ENCODE measurements at regions not wholly inside any gene's neighbourhood (a gene's known extent, or its start where the extent isn't known, plus 50 kb on each side); places are given as distances from the start of the nearest gene placed in this dataset.

GRCh38 chr21:28669321-28669720 lies 323.4 kb downstream of the LTN1 start:
- Histone ChIP-seq H3K9me3 (replicated peaks; ENCODE audit: control insufficient read depth, insufficient read depth, low read length) (no peaks in the 10 kb centered on the region), H3K36me3 (ENCODE audit: control insufficient read depth in 2 of 2, extremely low read depth in 1 of 2, insufficient read depth in 2 of 2, low read length in 2 of 2) (no peaks in the 10 kb centered on the region), H3K4me2 (ENCODE audit: insufficient read depth, low read length) (no peak overlapping the region), H3K79me2 (ENCODE audit: control insufficient read depth, insufficient read depth, low read length) (no peaks in the 10 kb centered on the region), H3K27me3 (ENCODE audit: control insufficient read depth in 2 of 2, insufficient read depth in 2 of 2, low read length in 2 of 2) (no peaks in the 10 kb centered on the region), H3K27ac (ENCODE audit: insufficient read depth, low read depth, low read length) (no peak overlapping the region), H3K4me1 (ENCODE audit: control insufficient read depth, extremely low read depth, insufficient read depth, low read length) (no peaks in the 10 kb centered on the region), H3K4me3 (replicated peaks in 1 of 3; ENCODE audit: insufficient read depth in 1 of 3, low read depth in 1 of 3, low read length in 3 of 3) (no peak overlapping the region), H2AFZ (ENCODE audit: low read depth, low read length) (peak overlapping the region; percentile 68), H3K9me1 (replicated peaks; ENCODE audit: control insufficient read depth, extremely low read depth, insufficient read depth, low read length) (no peaks in the 10 kb centered on the region), H3K9ac (replicated peaks; ENCODE audit: extremely low read depth, insufficient read depth, low read length) (no peak overlapping the region), H4K20me1 (replicated peaks; ENCODE audit: control insufficient read depth, extremely low read depth, insufficient read depth, low read length) (no peaks in the 10 kb centered on the region)
- intact Hi-C loops (cut with micrococcal nuclease) (no loop called here), dilution Hi-C loops (cut with MboI; ENCODE audit: extremely low pct_ligation_motif_present, low sequenced_read_pairs) (no loop called here)
- ChIA-PET POLR2A (no interaction called here), CTCF (no interaction called here)
- no peak for DNase-seq (ENCODE audit: low read depth, low spot score)
- BruUV-seq (replicated peaks), result no TSS peak
- FAIRE-seq, result no peak
- TF ChIP-seq EZH2 (IDR thresholded peaks at IDR 0.05; ENCODE audit: borderline replicate concordance, low read depth, low read length, severe bottlenecking) (no peak), MAX (IDR thresholded peaks at IDR 0.05; ENCODE audit: insufficient read depth, insufficient read length) (no peak), GATA2 (IDR thresholded peaks at IDR 0.05; ENCODE audit: insufficient read depth, insufficient read length, low read depth, low read length) (no peak), POLR2AphosphoS5 (IDR thresholded peaks at IDR 0.05; ENCODE audit: insufficient read depth, low read depth, low read length) (no peak)

DNA sequence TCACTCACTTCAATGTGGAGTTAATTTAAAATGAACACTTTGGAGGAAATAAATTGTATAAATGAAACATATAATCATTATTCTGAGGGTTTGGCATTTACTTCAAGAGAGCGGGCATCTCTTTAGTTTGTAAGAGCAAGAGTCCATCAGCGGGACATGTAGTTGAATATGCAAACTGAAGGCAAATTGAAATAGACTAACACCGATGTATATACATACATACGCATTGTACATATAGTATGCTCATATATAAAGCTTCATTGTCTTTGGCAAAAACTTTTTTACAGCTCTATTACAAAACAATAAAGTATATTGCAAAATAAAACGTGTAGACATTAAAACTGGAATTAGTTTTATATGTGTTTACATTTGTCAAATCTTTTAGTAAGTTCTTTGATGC lies 328.9 kb downstream of the LTN1 start:
- H3K36me3 ChIP-seq (ENCODE audit: control insufficient read depth in 2 of 2, extremely low read depth in 1 of 2, insufficient read depth in 2 of 2, low read length in 2 of 2), result no peaks in the 10 kb centered on the region
- CTCF ChIA-PET, result no interaction called here

More for the DNA sequence above, 328.9 kb downstream of the LTN1 start:
- FAIRE-seq (no peak), DNase-seq (ENCODE audit: low read depth, low spot score) (no peak)
- no peak overlapping the region for H2AFZ ChIP-seq (ENCODE audit: low read depth, low read length)
- H3K9ac ChIP-seq (replicated peaks; ENCODE audit: extremely low read depth, insufficient read depth, low read length), result no peak overlapping the region
- H3K9me3 ChIP-seq (replicated peaks; ENCODE audit: control insufficient read depth, insufficient read depth, low read length), result no peaks in the 10 kb centered on the region
- intact Hi-C loops (cut with micrococcal nuclease) (no loop called here), dilution Hi-C loops (cut with MboI; ENCODE audit: extremely low pct_ligation_motif_present, low sequenced_read_pairs) (no loop called here)
- TF ChIP-seq EZH2 (IDR thresholded peaks at IDR 0.05; ENCODE audit: borderline replicate concordance, low read depth, low read length, severe bottlenecking), result no peak
- no peak for TF ChIP-seq MYC (IDR thresholded peaks at IDR 0.05; ENCODE audit: low read depth, low read length)
- no peak for TF ChIP-seq POLR2AphosphoS5 (IDR thresholded peaks at IDR 0.05; ENCODE audit: insufficient read depth, low read depth, low read length)
- TF ChIP-seq GATA2 (IDR thresholded peaks at IDR 0.05; ENCODE audit: insufficient read depth, insufficient read length, low read depth, low read length), result no peak
- TF ChIP-seq JUN (IDR thresholded peaks at IDR 0.05; ENCODE audit: borderline replicate concordance, insufficient read depth, insufficient read length, low read depth), result no peak
- no peak overlapping the region for H3K4me2 ChIP-seq (ENCODE audit: insufficient read depth, low read length)
- H3K4me1 ChIP-seq (ENCODE audit: control insufficient read depth, extremely low read depth, insufficient read depth, low read length), result no peaks in the 10 kb centered on the region
- no TSS peak for BruUV-seq (replicated peaks)
- H3K4me3 ChIP-seq (replicated peaks in 1 of 3; ENCODE audit: insufficient read depth in 1 of 3, low read depth in 1 of 3, low read length in 3 of 3), result no peak overlapping the region
- no peaks in the 10 kb centered on the region for H3K27me3 ChIP-seq (ENCODE audit: control insufficient read depth in 2 of 2, insufficient read depth in 2 of 2, low read length in 2 of 2)
- H3K9me1 ChIP-seq (replicated peaks; ENCODE audit: control insufficient read depth, extremely low read depth, insufficient read depth, low read length), result no peaks in the 10 kb centered on the region
- H3K79me2 ChIP-seq (ENCODE audit: control insufficient read depth, insufficient read depth, low read length), result no peaks in the 10 kb centered on the region
- POLR2A ChIA-PET, result no interaction called here
- H3K27ac ChIP-seq (ENCODE audit: insufficient read depth, low read depth, low read length), result no peak overlapping the region
- H4K20me1 ChIP-seq (replicated peaks; ENCODE audit: control insufficient read depth, extremely low read depth, insufficient read depth, low read length), result no peaks in the 10 kb centered on the region
